Activated naive CD8-positive, alpha-beta T cell (primary cell): ENCODE measurements at regions not wholly inside any gene's neighbourhood (a gene's known extent, or its start where the extent isn't known, plus 50 kb on each side); places are given as distances from the start of the nearest gene placed in this dataset.

Experiments
- H3K27ac Mint-ChIP-seq: one replicate; pipeline ENCODE4 v1.8.0; 2021; ENCODE audit warnings: mixed read lengths
- H3K27me3 Mint-ChIP-seq: one replicate; pipeline ENCODE4 v1.8.0; 2021; ENCODE audit warnings: mixed read lengths
- H3K36me3 Mint-ChIP-seq: one replicate; pipeline ENCODE4 v1.8.0; 2021; ENCODE audit warnings: mixed read lengths
- H3K4me1 Mint-ChIP-seq: one replicate; pipeline ENCODE4 v1.8.0; 2021; ENCODE audit warnings: low read depth, mixed read lengths
- H3K4me3 Mint-ChIP-seq: one replicate; pipeline ENCODE4 v1.8.0; 2021; ENCODE audit warnings: mild to moderate bottlenecking, mixed read lengths
- H3K9me3 Mint-ChIP-seq: one replicate; pipeline ENCODE4 v1.8.0; 2021; ENCODE audit warnings: low read depth, mixed read lengths

DNA sequence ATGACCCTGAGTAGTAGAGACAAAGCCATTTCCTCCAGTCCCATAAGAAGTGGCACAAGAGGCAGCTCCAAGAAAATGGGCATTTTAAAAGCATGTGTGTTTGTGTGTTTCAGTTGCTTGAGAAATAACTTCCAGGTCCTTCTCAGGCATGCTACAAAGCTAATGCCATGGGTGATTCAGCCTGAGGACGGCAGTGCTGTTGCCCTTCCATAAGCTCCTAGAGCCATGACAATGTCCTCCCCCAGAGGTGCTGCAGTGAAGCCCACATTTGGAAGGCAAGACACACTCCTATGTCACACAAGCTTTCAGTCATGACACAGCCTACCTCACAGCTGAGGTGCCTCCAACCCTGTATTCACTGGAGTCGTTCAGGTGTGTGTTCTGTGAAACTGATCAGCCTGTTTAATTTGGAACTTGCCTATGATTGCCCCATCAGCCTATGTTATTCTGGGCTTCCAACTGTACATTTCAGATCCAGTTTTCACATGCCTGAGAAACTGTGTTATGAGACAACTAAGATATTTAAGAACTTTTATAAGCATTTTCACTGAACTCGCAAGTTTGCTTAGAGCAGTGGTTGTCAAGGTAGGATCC, 213.6 kb downstream of the FOXO1 start:
- Mint-ChIP-seq H3K9me3 (peaks cover 3% of the 10 kb centered on the region), H3K27me3 (no peaks in the 10 kb centered on the region), H3K36me3 (peaks cover 3% of the 10 kb centered on the region), H3K27ac (peak overlapping the region; percentile 46), H3K4me3 (no peak overlapping the region), H3K4me1 (peaks cover 13% of the 10 kb centered on the region)

DNA sequence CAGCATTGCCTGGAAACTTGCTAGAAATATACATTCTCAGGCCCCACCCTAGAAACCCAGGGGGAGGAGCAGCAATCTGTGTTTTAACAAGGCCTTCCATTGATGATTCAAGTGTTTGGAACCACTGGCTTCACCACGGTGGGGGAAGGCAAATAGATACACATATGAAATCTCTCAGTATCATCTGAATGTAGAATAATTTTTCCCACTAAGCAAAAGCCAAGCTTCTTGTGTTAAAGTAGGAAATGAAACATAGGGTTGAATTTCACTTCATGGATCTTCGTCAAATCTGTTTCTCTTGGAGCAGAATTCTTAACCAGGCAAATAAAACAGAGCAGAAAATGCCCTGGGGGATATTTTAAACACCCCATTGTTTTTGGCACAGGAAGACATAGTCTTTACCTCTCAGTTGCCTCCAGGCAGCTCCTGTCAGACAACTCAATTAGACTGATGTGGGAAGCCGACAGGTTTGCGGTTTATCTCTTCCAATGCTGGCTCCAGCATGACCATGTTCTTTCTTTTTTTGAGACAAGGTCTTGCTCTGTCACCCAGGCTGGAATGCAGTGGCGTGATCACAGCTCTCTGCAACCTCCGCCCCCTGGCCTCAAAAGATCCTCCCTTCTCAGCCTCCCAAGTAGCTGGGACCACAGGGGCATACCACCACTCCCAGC, 213.0 kb downstream of the FOXO1 start:
- no peak overlapping the region for H3K27ac Mint-ChIP-seq
- peaks cover 10% of the 10 kb centered on the region for H3K4me1 Mint-ChIP-seq
- peaks cover 3% of the 10 kb centered on the region for H3K9me3 Mint-ChIP-seq
- peaks cover 3% of the 10 kb centered on the region for H3K36me3 Mint-ChIP-seq
- H3K4me3 Mint-ChIP-seq: no peak overlapping the region
- no peaks in the 10 kb centered on the region for H3K27me3 Mint-ChIP-seq

DNA sequence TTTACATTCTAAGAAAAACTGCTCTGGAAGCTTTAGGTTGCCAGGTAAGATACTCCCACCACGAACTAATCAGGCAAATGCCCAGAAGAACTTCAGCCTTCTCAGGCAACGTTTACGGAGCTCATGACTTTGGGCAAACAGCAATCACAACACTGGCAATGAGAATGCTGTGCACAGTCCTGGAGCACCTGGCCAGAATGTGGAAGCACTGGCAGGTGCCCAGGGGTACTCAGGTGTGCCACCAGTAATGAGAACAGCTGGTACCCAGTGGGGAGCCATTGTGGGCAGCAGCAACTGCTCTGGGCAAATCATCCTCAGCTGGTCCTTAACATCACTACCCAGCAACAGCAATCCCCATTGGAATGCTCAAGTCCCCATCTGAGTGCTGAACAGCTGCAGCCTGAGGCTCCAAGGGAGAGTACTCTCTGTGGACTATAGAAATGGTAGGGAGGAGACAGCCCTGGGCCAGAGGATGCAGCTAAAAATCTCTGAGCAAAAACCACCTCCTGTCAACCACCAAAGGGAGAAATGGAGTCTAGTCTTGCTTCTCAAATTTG, 210.0 kb downstream of the FOXO1 start:
- Mint-ChIP-seq H3K9me3 (no peaks in the 10 kb centered on the region), H3K4me3 (no peak overlapping the region), H3K27me3 (no peaks in the 10 kb centered on the region), H3K36me3 (no peaks in the 10 kb centered on the region), H3K27ac (no peak overlapping the region), H3K4me1 (peaks cover 7% of the 10 kb centered on the region)

DNA sequence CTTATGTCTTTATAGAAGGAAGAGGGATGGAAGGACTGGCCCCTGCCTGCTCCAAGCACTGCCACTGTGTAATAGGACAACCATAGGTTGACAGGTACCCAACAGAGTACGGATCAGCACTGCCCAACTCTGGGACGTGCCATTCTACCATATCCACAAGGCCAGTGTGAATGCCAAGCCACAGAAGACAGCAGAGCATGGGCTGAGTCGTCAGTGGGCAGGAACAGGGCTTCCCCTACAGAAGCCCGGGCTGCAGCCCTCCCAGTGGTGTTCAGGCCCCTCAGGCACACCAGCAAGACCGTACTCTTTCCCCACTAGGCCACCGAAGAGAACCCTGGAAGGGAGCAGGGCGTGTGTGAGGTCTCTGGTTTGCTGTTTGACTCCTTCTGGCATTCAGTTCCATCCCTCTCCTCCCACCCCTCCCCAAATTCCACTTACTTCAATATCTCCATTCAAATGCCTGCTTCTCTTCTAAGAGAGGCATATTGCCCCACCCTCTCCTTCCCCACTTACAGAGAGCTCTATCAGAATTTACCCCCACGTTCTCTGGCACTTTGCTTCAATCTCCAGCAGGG, 209.4 kb downstream of the FOXO1 start:
- Mint-ChIP-seq H3K9me3 (no peaks in the 10 kb centered on the region), H3K27me3 (no peaks in the 10 kb centered on the region), H3K27ac (no peak overlapping the region), H3K36me3 (no peaks in the 10 kb centered on the region), H3K4me1 (peaks cover 7% of the 10 kb centered on the region), H3K4me3 (no peak overlapping the region)

DNA sequence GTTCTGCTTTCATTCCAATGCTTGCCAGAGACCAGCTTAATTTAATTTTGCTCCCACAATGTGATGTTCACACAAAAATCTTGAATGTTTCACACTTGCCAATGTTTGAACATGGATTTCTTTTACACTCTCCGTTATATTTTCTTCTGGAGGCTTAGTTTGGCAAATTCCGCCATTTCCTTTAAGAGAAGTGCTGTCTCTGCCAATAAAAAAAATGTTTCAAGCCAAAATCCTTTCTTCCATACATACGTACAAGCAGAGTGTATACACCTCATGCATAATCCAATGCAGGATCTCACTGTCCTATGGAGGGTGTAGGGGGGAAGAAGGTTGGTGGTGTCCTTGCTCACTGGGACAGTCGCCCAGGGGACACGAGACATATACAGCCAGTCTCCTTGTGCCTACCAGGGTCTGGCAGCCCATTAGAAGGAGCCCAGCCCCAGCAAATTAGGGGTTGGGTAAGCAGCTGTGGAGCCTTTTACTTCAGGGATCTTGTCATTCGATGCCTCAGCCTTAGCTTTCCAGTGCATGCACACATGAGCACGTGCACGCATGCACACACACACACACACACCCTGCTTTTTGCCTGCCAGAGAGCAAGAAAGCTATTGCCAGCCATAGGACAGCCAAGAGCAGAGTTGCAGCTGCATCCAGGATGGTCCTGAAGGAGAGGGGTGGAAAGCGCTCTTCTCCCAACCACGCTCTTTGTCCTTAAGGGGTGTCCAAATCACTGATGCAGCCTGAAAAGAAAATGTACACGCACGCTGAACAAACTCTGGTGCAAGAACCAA, 208.3 kb downstream of the FOXO1 start:
- no peak overlapping the region for H3K27ac Mint-ChIP-seq
- H3K4me3 Mint-ChIP-seq: no peak overlapping the region
- H3K4me1 Mint-ChIP-seq: peaks cover 2% of the 10 kb centered on the region

DNA sequence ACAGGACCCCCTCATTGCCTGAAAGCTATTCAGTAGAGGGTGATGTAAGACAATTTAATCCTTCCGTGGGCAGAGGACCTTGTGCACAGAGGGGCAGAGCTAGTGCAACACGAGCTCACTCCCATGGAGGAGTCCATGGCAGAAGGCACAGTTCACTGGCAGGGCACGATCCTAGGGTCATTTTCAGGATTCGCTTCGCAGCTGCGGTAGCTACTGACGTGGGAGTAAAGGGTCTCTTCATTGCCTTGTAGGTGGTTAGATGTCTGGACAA, 207.8 kb downstream of the FOXO1 start:
- Mint-ChIP-seq H3K36me3 (no peaks in the 10 kb centered on the region), H3K4me1 (peaks cover 4% of the 10 kb centered on the region), H3K9me3 (no peaks in the 10 kb centered on the region), H3K27me3 (no peaks in the 10 kb centered on the region), H3K27ac (no peak overlapping the region), H3K4me3 (no peak overlapping the region)

More for the DNA sequence above, 208.3 kb downstream of the FOXO1 start:
- Mint-ChIP-seq H3K27me3 (no peaks in the 10 kb centered on the region), H3K36me3 (no peaks in the 10 kb centered on the region), H3K9me3 (no peaks in the 10 kb centered on the region)

DNA sequence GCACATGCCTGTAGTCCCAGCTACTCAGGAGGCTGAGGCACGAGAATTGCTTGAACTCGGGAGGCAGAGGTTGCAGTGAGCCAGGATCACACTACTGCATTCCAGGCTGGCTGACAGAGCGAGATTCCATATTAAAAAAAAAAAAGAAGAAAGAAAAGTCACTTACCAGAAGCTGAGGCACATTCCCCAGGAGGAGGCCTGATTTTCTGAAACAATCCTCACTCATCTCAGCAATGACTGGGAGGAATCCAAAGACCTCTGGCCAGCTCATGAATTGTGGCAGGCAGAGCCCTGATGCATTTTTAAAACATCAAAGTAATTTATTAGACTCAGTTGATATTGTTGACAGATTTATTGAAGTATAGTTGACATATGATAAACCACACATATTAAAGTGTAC, 206.3 kb downstream of the FOXO1 start:
- Mint-ChIP-seq H3K4me3 (no peak overlapping the region), H3K9me3 (no peaks in the 10 kb centered on the region), H3K27me3 (no peaks in the 10 kb centered on the region), H3K4me1 (peaks cover 4% of the 10 kb centered on the region), H3K27ac (no peak overlapping the region), H3K36me3 (no peaks in the 10 kb centered on the region)

DNA sequence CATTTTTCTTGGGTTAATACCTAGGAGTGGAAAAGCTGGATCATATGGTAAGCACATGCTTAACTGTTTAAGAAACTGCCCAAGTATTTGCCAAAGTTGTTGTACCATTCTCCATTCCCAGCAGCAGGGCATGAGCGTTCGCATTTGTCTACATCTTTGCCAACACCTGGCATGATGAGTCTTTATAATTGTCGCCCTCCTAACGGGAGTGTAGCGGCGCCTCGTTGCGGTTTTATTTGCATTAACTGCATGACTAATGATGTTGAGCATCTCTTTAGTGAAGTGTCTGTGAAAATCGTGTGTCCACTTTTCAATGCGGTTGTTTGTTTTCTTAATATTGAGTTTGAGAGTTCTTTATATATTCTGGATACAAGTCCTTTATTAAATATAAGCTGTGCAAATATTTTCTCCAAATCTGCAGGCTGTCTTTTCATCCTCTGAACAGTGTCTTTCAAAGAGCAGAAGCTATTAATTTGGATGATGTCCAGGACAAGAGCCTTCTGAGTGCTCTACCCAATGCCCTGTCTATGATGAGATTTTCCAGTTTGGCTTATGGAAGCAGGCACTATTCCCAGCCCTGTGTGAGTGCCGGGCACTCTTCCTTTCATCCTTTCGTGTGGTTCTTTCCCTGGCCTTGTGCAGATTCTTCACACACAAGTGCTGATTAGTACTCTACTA, 202.0 kb downstream of the FOXO1 start:
- Mint-ChIP-seq H3K4me1 (peaks cover 3% of the 10 kb centered on the region), H3K27me3 (no peaks in the 10 kb centered on the region), H3K4me3 (no peak overlapping the region), H3K27ac (no peak overlapping the region), H3K36me3 (peaks cover 7% of the 10 kb centered on the region), H3K9me3 (no peaks in the 10 kb centered on the region)

DNA sequence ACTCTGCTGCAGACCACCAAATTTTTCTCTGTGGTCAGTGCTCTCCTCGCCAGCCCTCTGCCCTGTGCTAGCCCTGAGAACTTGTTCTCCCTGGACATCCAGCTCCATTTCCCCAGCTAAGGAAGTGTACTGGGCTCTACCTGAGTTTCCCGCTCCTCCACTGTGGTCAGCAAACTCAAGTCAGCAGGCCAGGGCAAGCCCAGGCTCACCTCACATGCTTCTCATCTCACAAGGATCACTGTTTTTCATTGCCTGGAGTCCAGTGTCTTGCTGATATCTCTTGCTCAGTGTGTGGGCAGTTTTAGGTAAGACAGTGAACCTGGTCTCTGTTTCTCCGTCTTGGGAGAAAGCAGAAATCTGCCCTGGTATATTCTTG, 201.4 kb downstream of the FOXO1 start:
- Mint-ChIP-seq H3K27me3 (no peaks in the 10 kb centered on the region), H3K36me3 (peaks cover 7% of the 10 kb centered on the region), H3K9me3 (no peaks in the 10 kb centered on the region), H3K27ac (no peak overlapping the region), H3K4me3 (no peak overlapping the region), H3K4me1 (peaks cover 3% of the 10 kb centered on the region)

DNA sequence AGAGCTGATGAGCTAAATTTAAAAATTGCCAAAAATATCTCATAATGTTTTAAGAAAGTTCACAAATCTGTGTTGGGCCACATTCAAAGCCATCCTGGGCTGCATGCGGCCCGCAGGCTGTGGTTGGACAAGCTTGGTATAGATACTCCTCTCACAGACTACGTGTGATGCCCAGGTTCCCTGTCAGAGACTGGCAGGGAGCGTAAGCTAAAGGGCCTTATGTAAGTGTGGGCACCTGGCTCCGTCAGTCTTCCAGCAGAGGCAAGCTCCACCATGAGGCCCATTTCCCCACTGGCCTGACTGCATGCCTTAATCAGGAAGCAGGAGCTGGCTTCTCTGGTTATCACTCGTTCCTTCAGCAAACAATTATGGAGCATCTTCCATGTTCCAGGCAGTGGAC, 200.2 kb downstream of the FOXO1 start:
- H3K9me3 Mint-ChIP-seq: no peaks in the 10 kb centered on the region
- peaks cover 9% of the 10 kb centered on the region for H3K36me3 Mint-ChIP-seq
- H3K27me3 Mint-ChIP-seq: no peaks in the 10 kb centered on the region
- H3K4me1 Mint-ChIP-seq: peaks cover 3% of the 10 kb centered on the region
- H3K4me3 Mint-ChIP-seq: no peak overlapping the region
- no peak overlapping the region for H3K27ac Mint-ChIP-seq

DNA sequence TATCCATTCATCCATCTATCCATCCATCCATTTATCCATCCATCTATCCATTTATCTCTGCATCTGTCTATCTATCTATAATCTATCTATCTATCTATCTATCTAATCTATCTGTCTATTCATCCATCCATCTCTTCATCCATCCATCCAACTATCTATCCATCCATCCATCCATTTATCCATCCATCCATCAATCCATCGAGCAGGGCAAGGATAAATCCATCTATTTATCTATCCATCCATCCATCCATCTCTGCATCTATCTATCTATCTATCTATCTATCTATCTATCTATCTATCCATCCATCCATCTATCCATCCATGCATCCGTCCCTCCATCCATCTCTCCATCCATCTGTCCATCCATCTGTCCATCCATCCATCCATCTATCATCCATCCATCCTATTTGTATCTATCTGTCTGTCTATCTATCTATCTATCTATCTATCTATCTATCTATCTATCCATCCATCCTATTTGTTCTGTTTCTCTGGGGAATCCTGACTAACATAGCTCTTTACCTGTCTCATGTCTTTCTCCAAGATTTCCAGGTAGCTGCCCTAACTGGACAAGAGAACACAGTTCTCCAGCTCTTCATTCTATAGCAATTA, 198.1 kb downstream of the FOXO1 start:
- Mint-ChIP-seq H3K9me3 (no peaks in the 10 kb centered on the region), H3K27me3 (no peaks in the 10 kb centered on the region), H3K36me3 (peaks cover 11% of the 10 kb centered on the region), H3K27ac (no peak overlapping the region), H3K4me1 (peaks cover 9% of the 10 kb centered on the region), H3K4me3 (no peak overlapping the region)

DNA sequence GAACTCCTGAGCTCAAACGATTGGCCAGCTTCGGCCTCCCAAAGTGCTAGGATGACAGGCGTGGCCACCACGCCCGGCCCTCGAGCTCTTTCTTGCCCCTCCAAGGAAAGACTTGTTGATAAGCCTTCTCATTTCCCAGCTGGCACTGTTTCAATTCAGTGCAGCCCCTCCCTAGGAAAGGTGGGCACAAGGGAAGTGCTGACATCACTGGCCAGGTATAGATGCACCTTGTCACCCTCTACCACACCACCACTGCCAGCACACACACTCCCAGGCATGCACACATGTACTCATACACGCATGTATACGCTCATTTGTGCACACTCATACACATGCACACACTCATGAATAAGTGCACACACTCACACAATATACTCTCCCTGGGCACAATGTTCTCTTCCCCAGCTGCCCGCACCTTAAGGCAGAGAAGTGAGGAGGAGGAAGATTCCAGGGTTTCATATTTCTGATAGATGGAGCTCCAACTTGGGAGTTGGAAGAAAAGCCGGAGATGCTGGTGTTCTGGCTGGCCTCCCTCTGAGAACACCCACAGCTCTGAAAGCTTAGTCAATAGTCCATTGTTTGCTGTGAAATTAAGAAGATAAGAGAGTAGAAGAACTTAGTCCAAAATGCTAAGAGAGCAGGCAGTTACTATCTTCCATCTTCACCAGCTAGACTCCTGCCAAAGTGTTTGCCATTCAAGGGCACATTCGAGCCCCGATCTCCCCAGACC, 196.7 kb downstream of the FOXO1 start:
- no peak overlapping the region for H3K4me3 Mint-ChIP-seq

DNA sequence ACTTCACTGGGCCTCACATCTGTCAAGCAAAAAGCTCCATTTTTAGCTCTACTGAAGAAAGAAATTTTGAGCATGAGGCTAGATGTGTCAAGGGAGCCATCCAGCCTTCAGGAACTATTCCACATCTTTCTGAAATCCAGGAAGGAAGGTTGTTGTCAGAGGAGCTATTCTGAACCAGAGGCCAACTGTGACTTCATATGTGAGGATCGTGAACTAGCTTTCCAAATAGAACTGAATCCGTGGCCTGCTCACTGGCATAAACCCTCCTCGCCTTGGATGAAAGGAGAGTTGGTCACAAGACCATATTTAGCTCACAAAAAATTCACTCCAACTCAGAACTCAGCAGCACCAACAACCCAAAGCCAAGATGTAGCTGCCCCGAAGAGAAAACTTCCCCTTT, 195.8 kb downstream of the FOXO1 start:
- H3K9me3 Mint-ChIP-seq: no peaks in the 10 kb centered on the region
- H3K27ac Mint-ChIP-seq: no peak overlapping the region
- no peak overlapping the region for H3K4me3 Mint-ChIP-seq
- no peaks in the 10 kb centered on the region for H3K27me3 Mint-ChIP-seq
- H3K36me3 Mint-ChIP-seq: peaks cover 11% of the 10 kb centered on the region
- H3K4me1 Mint-ChIP-seq: peaks cover 14% of the 10 kb centered on the region

More for the DNA sequence above, 196.7 kb downstream of the FOXO1 start:
- Mint-ChIP-seq H3K9me3 (no peaks in the 10 kb centered on the region), H3K36me3 (peaks cover 11% of the 10 kb centered on the region), H3K27me3 (no peaks in the 10 kb centered on the region), H3K4me1 (peaks cover 13% of the 10 kb centered on the region), H3K27ac (no peak overlapping the region)

DNA sequence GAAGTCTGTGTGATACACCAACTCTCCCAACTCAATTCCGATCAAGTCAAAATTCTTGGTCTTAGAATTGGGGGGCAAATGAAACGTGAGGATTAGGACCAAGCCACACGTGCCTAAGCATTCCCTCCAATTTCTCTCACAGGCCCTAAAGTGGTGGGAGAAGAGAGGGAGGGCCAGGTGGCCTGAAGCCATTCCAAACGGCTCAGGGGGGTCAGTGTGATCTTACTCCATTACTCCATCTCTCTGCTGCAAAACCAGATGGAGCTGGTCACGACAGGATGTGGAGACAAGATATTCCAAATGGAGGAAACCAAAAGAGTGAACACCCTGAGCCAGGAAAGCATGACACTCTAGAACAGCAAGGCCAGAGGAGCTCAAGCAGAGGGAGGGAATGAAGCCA, 195.4 kb downstream of the FOXO1 start:
- H3K36me3 Mint-ChIP-seq: peaks cover 9% of the 10 kb centered on the region
- H3K4me1 Mint-ChIP-seq: peaks cover 15% of the 10 kb centered on the region
- H3K4me3 Mint-ChIP-seq: no peak overlapping the region
- no peak overlapping the region for H3K27ac Mint-ChIP-seq
- H3K27me3 Mint-ChIP-seq: no peaks in the 10 kb centered on the region
- no peaks in the 10 kb centered on the region for H3K9me3 Mint-ChIP-seq
